Tibial nerve (tissue), 3 donors: ENCODE measurements at regions not wholly inside any gene's neighbourhood (a gene's known extent, or its start where the extent isn't known, plus 50 kb on each side); places are given as distances from the start of the nearest gene placed in this dataset.

Source experiments
- CTCF ChIP-seq, 5 experiments: fragments of 200-600 bp in 3 of 5; fragments of 450-650 bp in 2 of 5; sonication (generic) in 3 of 5; IDR thresholded peaks; one replicate each; pipeline ENCODE4 v1.5.1; 2016 to 2019; ENCODE audit warnings: antibody characterized with exemption in 5 of 5, mild to moderate bottlenecking in 3 of 5, moderate library complexity in 2 of 5
- POLR2A ChIP-seq, 2 donors: fragments of 450-650 bp; IDR thresholded peaks; one replicate each; pipeline ENCODE4 v1.6.1; 2017; ENCODE audit warnings: antibody characterized with exemption in 2 of 2, mild to moderate bottlenecking in 2 of 2, moderate library complexity in 2 of 2

GRCh38 chr7:54907981-54908380 lies 110.8 kb upstream of the EGFR start:
- TF ChIP-seq POLR2A (IDR thresholded peaks at IDR 0.05) (no peak), CTCF (IDR thresholded peaks at IDR 0.05) (no peak)
